Kidney capillary endothelial cell (primary cell): ENCODE measurements at regions not wholly inside any gene's neighbourhood (a gene's known extent, or its start where the extent isn't known, plus 50 kb on each side); places are given as distances from the start of the nearest gene placed in this dataset.

Experiments
- DNase-seq: peaks from one replicate; pipeline ENCODE4 v3.0.0-alpha.2; 2018; ENCODE audit warnings: low spot score

DNA sequence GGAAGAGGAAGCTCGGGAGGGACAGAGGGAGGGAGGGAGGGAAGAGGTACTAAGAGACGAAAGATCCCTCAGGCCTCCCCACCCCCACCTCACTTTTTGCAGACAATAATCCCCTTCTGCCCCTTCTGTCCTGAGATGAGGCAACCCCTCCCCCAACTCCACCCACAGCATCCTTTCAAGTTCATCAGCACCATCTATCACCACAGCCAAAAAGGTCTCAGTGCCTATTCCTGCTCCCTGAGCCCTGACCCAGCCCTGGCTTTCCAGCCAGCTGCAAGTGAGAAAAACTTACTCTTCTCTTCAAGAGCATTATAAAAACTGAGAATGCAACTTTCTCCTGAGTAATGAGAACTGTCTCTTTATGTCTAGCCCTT, 133.2 kb upstream of the LRFN2 start:
- no peak for DNase-seq

DNA sequence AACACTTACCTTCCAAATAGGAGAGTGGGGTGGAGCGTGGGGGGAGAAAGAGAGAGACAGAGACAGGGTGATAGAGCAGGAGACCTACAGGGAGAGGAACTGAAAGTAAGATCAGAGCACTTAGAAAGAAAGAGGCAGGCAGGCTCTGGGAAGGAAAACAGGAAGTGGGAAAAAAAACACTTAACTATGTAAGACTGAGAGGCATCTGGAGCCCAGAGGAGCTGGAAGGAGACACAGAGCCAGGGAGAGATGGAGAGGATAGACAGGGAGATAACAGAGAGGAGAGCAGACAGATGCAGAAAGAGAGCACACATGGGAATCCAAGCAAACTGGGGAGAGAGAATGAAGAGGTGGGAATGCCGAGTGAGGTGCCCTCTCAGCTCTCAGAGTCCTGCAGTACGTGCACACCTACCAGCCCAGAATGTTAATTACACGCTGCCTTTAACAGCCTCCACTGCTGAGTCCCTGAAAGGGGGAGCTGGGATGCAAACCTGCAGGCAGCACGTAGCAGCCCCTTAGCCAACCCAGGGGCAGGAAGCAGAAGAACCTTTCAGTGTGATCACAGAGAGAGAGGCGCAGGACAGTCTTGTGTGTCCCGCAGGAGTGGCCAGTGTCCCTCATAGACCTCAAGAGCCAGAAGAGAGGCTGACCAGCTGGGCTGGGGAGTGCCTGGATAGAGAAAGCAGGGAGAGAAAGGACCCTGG, 132.7 kb upstream of the LRFN2 start:
- no peak for DNase-seq

- DNase-seq, result no peak
Measured at GRCh38 chr6:40718401-40718800, 131.2 kb upstream of the LRFN2 start.

- DNase-seq, result no peak
Measured at GRCh38 chr6:40717411-40718057, 130.4 kb upstream of the LRFN2 start.

GRCh38 chr6:40715570-40716403, 128.6 kb upstream of the LRFN2 start:
- DNase-seq, result no peak

GRCh38 chr6:40714576-40715564, 127.7 kb upstream of the LRFN2 start:
- no peak for DNase-seq

DNA sequence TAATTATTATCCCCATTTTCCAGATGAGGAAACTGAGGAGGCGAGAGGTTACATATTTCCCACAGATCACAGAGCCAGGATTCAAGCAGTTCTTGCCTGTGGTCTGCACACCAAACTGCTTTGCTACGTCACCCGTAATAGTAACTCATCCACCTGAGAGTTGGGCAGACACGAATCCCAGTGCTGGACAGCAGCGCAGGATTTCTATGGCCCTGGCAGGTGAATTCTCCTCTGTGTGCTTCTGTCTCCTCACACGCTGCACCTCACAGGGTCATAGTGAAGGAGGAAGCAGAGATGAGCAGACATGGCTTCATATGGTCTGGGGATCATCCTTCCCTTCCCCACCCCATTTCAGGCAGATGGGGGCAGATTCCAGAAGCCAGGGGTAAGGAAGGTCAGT, 127.0 kb upstream of the LRFN2 start:
- DNase-seq, result no peak

GRCh38 chr6:40713002-40713719, 126.0 kb upstream of the LRFN2 start:
- DNase-seq, result no peak

DNA sequence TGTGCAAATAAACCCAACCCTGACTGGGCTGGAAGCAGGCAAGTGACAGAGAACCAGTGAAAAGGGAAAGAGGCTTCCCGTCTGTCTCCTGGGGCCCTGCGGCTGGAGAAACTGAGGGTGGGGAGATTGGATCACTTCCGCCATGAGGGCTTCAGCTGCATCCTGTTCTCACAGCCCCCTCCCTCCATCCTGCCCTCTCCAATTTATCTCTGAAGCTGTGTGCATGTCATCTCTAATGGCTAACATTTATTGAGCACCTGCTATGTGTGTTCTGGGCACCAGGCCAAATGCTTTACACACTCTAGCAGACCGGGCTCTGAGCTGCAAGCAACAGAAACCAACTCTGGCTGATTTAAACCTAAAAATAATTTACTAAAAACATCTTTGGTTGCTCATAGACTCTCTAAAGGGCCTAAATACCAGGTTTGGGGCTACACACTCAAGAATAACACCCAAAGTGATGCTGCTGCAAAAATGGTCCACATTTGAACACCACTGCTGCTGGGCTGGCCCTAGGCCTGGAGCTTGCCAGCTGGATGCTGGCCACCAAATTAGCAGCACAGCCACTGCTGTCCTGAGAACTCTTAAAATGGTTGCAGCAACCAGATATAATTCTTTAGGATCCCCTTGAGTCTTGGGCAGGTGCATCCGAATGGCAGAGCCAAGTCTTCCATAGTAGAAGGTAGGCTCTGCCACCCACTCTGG, 123.6 kb upstream of the LRFN2 start:
- no peak for DNase-seq

- DNase-seq, result no peak
Measured at GRCh38 chr6:40708049-40708448, 120.9 kb upstream of the LRFN2 start.

DNA sequence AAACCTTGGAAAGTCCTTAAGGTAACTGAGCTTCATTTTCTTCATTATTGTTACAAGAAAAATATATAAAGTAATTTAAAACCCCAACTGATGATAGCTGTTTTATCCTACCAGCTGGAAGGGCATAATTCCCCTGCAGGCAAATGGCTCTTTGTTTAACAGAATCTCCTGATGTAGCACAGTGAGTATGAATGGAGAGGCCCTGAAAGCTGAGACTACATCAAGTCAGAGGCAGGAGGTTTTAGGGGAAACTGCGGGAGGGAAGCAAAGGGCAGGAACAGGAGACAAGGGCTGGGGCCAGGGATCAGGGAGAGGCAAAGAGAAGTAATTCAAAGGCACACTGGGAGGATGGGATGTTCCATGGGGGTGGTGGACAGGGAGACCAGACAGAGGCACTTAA, 119.0 kb upstream of the LRFN2 start:
- no peak for DNase-seq

DNA sequence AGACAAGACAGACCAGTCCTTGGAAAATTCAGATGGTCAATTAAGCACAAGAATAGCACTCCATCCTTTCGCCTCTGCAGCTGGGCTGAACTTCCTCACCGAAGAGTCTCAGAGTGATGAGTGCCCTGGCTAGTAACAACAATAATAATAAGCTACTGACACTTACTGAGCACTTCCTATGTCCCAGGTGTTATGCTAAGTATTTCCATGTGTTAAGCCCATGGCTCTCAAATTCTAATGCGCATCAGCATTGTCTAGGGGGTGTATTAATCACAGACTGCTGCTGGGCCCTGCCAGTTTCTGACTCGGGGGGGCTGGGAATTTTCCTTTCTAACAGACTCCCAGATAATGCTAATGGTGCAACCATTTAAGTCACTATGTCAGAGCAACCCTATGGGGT, 118.2 kb upstream of the LRFN2 start:
- no peak for DNase-seq

GRCh38 chr6:40701352-40702007, 114.3 kb upstream of the LRFN2 start:
- no peak for DNase-seq

GRCh38 chr6:40700006-40700580, 112.9 kb upstream of the LRFN2 start:
- DNase-seq, result no peak

GRCh38 chr6:40695750-40696415, 108.7 kb upstream of the LRFN2 start:
- no peak for DNase-seq

DNA sequence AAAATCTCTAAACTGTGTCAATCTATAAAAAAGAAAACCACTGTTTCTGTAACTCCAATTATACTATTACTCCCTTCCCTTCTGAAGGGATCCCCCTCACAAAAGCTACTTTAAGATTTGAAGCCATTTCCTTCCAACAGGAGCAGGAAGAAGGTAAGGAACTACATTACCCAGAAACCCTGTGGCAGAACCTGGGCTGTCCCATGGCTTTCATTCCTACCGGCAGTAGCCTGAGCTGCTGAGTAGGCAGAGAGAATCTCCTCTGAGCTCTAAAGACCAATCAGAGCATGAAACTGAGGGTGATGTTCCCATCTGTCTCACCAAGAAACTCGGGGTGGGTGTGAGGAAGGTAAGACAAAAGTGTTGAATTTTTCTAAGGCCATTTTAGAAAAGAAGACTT, 108.0 kb upstream of the LRFN2 start:
- no peak for DNase-seq

GRCh38 chr6:40693768-40694167, 106.6 kb upstream of the LRFN2 start:
- no peak for DNase-seq

DNA sequence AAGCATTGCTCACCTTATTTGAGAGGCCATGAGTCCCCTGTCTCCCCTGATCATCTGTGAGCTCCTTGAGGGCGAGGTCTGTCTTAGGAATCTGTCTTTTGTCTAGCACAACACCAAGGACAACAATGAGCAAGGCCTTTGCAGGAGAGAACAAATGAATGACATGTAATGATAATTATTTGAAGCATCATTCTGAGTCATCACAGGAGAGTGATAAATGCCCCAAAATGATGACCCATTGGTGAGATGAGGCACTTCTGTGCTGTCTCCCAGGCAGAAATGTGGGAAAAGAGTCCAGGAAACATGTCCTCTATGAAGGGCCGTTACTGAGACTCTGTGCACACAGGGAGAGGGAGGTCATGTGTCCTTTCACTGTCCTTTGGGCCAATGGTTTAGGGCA, 105.2 kb upstream of the LRFN2 start:
- no peak for DNase-seq

- DNase-seq, result no peak
Measured at GRCh38 chr6:40689185-40689584, 102.0 kb upstream of the LRFN2 start.
